ENCODE measurements at regions not wholly inside any gene's neighbourhood (a gene's known extent, or its start where the extent isn't known, plus 50 kb on each side); places are given as distances from the start of the nearest gene placed in this dataset.

GRCh38 chr11:116334596-116334995 is 438.2 kb downstream of the BUD13 start:
- no peaks in the 10 kb centered on the region for H3K9me3 ChIP-seq
- no peak for TF ChIP-seq CTCF (IDR thresholded peaks at IDR 0.05)
- H3K36me3 ChIP-seq, result no peaks in the 10 kb centered on the region
- H3K27ac ChIP-seq, result no peak overlapping the region
- DNase-seq, result no peak
- intact Hi-C loops (cut with DNase I; ENCODE audit: low total_unique reads), result no loop called here
- H3K27me3 ChIP-seq, result no peaks in the 10 kb centered on the region
- H3K4me1 ChIP-seq, result no peaks in the 10 kb centered on the region
- no peak overlapping the region for H3K4me3 ChIP-seq

DNA sequence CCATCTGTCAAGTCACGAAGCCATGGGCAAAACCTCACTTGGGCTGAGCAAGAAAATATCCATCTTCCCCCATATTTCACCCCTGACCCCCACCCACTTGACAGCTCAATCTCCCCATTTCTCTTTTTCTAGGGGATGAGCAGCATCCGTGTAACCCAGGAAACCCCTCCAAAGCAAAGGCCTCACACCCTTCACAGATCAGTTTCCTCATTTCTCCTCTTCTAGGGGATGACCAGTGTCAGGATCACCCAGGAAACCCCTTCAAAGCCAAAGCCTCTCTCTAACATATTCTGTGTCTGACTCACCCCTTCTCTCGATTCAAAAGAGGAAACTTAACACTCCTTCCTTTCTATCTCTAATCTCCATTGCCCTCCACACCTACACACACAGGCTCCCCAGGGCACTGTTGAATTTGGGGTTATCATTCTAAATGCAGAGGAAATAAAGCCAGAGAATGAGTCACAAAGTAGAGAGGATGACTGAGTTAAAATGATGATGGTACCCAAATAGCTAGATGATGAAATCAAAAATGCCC is 439.7 kb downstream of the BUD13 start:
- no peak for TF ChIP-seq CTCF (IDR thresholded peaks at IDR 0.05)
- no peaks in the 10 kb centered on the region for H3K36me3 ChIP-seq
- H3K27me3 ChIP-seq, result no peaks in the 10 kb centered on the region
- intact Hi-C loops (cut with DNase I; ENCODE audit: low total_unique reads), result no loop called here
- H3K4me1 ChIP-seq, result no peaks in the 10 kb centered on the region
- no peaks in the 10 kb centered on the region for H3K9me3 ChIP-seq
- H3K27ac ChIP-seq, result no peak overlapping the region
- DNase-seq, result no peak
- H3K4me3 ChIP-seq, result no peak overlapping the region

- intact Hi-C loops (cut with DNase I; ENCODE audit: low total_unique reads), result no loop called here
- Histone ChIP-seq H3K4me1 (no peaks in the 10 kb centered on the region), H3K27me3 (no peaks in the 10 kb centered on the region), H3K27ac (no peak overlapping the region), H3K9me3 (no peaks in the 10 kb centered on the region), H3K36me3 (no peaks in the 10 kb centered on the region), H3K4me3 (no peak overlapping the region)
- no peak for DNase-seq
- TF ChIP-seq CTCF (IDR thresholded peaks at IDR 0.05), result no peak
Observed at GRCh38 chr11:116332391-116332790, 440.4 kb downstream of the BUD13 start.

- Histone ChIP-seq H3K27me3 (no peaks in the 10 kb centered on the region), H3K9me3 (no peaks in the 10 kb centered on the region), H3K4me1 (no peaks in the 10 kb centered on the region), H3K4me3 (no peak overlapping the region), H3K27ac (no peak overlapping the region), H3K36me3 (no peaks in the 10 kb centered on the region)
- TF ChIP-seq CTCF (IDR thresholded peaks at IDR 0.05), result no peak
- no peak for DNase-seq
- intact Hi-C loops (cut with DNase I; ENCODE audit: low total_unique reads), result no loop called here
Observed at GRCh38 chr11:116331381-116331780, 441.4 kb downstream of the BUD13 start.

- H3K36me3 ChIP-seq, result no peaks in the 10 kb centered on the region
- H3K4me3 ChIP-seq, result no peak overlapping the region
- no peak for TF ChIP-seq CTCF (IDR thresholded peaks at IDR 0.05)
- intact Hi-C loops (cut with DNase I; ENCODE audit: low total_unique reads), result no loop called here
- H3K27me3 ChIP-seq, result no peaks in the 10 kb centered on the region
- H3K27ac ChIP-seq, result no peak overlapping the region
- H3K9me3 ChIP-seq, result no peaks in the 10 kb centered on the region
- DNase-seq, result no peak
- H3K4me1 ChIP-seq, result no peaks in the 10 kb centered on the region
Observed at GRCh38 chr11:116330439-116331185, 442.2 kb downstream of the BUD13 start.
